ENCODE measurements at regions not wholly inside any gene's neighbourhood (a gene's known extent, or its start where the extent isn't known, plus 50 kb on each side); places are given as distances from the start of the nearest gene placed in this dataset.

GRCh38 chr12:105750096-105750495 lies 388.7 kb downstream of the NUAK1 start:
- in situ Hi-C loops (cut with HindIII; ENCODE audit: low sequenced_read_pairs) = no loop called here
- TF ChIP-seq CTCF (IDR thresholded peaks at IDR 0.05; ENCODE audit: low read depth, low read length, missing control alignments) = no peak
- no peak overlapping the region for H3K4me3 ChIP-seq (ENCODE audit: low read depth, low read length)
- DNase-seq (ENCODE audit: low read depth) = no peak

DNA sequence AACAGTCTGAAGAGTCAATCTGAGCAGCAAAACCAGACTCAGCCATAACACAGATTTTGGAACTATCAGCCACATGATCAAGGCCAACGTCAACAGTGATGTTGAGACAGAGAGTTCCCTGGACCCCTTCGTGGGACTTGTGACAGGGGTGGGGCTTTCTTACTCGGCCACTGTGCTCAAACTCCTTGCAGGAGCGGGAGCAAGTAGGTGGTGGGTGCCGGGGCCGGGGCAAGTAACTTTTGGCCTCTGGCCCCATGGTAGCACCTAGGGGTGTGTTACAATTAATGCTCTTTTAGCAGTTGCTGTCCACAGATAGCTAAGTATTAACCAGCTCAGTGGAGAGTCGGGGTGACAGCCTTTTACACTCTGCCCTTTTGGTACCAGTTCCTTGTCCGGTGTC lies 384.4 kb downstream of the NUAK1 start:
- DNase-seq (ENCODE audit: low read depth) = no peak
- TF ChIP-seq CTCF (IDR thresholded peaks at IDR 0.05; ENCODE audit: low read depth, low read length, missing control alignments) = no peak
- in situ Hi-C loops (cut with HindIII; ENCODE audit: low sequenced_read_pairs) = no loop called here
- H3K4me3 ChIP-seq (ENCODE audit: low read depth, low read length) = no peak overlapping the region

DNA sequence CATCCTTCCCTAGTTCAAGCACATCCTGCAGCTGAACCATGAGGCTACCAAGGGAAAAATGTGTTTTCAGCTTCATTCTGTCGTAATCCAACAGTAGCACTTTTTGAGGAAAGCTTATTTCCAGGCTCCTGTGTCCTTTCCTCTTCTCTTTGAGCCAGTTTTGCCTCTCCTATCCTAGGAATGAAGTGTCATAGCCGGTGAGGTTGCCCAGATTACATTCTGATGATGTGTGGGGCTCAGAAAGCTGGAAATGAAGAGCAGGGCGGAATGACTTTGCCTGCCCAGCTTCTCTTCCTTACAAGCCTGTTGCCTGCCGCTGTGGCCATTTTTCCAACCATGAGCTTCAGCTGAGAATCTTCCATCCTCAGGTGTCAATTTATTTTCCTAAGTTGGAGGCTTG lies 381.8 kb downstream of the NUAK1 start:
- no peak overlapping the region for H3K4me3 ChIP-seq (ENCODE audit: low read depth, low read length)
- no peak for TF ChIP-seq CTCF (IDR thresholded peaks at IDR 0.05; ENCODE audit: low read depth, low read length, missing control alignments)
- in situ Hi-C loops (cut with HindIII; ENCODE audit: low sequenced_read_pairs) = no loop called here
- no peak for DNase-seq (ENCODE audit: low read depth)

GRCh38 chr12:105759149-105759548 lies 379.6 kb downstream of the NUAK1 start:
- DNase-seq (ENCODE audit: low read depth) = no peak
- no peak for TF ChIP-seq CTCF (IDR thresholded peaks at IDR 0.05; ENCODE audit: low read depth, low read length, missing control alignments)
- in situ Hi-C loops (cut with HindIII; ENCODE audit: low sequenced_read_pairs) = no loop called here
- H3K4me3 ChIP-seq (ENCODE audit: low read depth, low read length) = no peak overlapping the region

- DNase-seq (ENCODE audit: low read depth) = no peak
- TF ChIP-seq CTCF (IDR thresholded peaks at IDR 0.05; ENCODE audit: low read depth, low read length, missing control alignments) = no peak
- in situ Hi-C loops (cut with HindIII; ENCODE audit: low sequenced_read_pairs) = no loop called here
- H3K4me3 ChIP-seq (ENCODE audit: low read depth, low read length) = no peak overlapping the region
Measured at GRCh38 chr12:105761075-105761474, 377.7 kb downstream of the NUAK1 start.

DNA sequence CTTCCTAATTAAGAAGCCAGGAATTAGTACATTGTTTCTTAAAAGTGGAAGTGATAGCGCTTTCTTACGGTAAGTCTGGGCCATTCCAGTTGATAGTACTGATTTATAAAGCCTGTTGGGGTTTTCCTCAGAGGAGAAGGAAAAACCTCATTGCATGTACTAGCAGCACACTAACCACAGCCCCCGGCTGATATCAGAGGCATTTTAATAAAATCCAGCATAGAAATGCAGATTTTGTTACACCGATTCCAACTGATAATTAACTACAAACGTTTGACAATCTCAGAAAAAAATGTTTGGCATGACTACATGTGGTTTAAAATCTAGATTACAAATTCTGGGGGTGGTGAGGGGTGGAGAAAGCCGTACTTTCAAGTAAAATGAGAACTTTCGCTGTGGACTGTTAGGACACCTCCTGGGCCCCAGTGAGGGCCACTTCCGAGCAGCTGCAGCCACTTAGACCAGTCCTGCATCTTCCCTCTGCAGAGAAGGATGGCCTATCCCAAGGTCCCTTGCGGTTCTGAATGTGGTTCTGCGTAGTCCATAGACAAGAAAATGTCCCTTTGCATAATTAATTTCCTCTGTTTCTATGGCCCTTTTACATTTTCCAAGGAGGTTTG lies 374.4 kb downstream of the NUAK1 start:
- TF ChIP-seq CTCF (IDR thresholded peaks at IDR 0.05; ENCODE audit: low read depth, low read length, missing control alignments) = no peak
- in situ Hi-C loops (cut with HindIII; ENCODE audit: low sequenced_read_pairs) = no loop called here
- no peak overlapping the region for H3K4me3 ChIP-seq (ENCODE audit: low read depth, low read length)
- peak; percentile 16 for DNase-seq (ENCODE audit: low read depth)
